Vagina (tissue), 2 donors: ENCODE measurements at regions not wholly inside any gene's neighbourhood (a gene's known extent, or its start where the extent isn't known, plus 50 kb on each side); places are given as distances from the start of the nearest gene placed in this dataset.

Experiments used
- CTCF ChIP-seq, 3 experiments: fragments of 450-650 bp in 2 of 3; fragments of 200-600 bp in 1 of 3; sonication (generic) in 1 of 3; IDR thresholded peaks; one replicate each; pipeline ENCODE4 v1.5.1; 2017 to 2019; ENCODE audit warnings: antibody characterized with exemption in 3 of 3, mild to moderate bottlenecking in 2 of 3, moderate library complexity in 2 of 3
- POLR2A ChIP-seq, 2 donors: fragments of 450-650 bp; IDR thresholded peaks; one replicate each; pipeline ENCODE4 v1.6.1; 2017; ENCODE audit warnings: antibody characterized with exemption in 2 of 2, mild to moderate bottlenecking in 2 of 2, moderate library complexity in 2 of 2
- POLR2AphosphoS5 ChIP-seq, 2 donors: sonication (generic); formaldehyde crosslinking; IDR thresholded peaks; one replicate each; pipeline ENCODE4 v1.9.0; 2017; ENCODE audit warnings: antibody characterized with exemption in 2 of 2, mild to moderate bottlenecking in 2 of 2, low read depth in 1 of 2; ENCODE audit not compliant: insufficient read depth in 1 of 2

GRCh38 chr11:97617031-97617430 lies 1227.2 kb downstream of the JRKL start:
- TF ChIP-seq POLR2A (IDR thresholded peaks at IDR 0.05) = no peak
- TF ChIP-seq CTCF (IDR thresholded peaks at IDR 0.05) = no peak
- TF ChIP-seq POLR2AphosphoS5 (IDR thresholded peaks at IDR 0.05; ENCODE audit: insufficient read depth in 1 of 2, low read depth in 1 of 2) = no peak
